GM21723 (cell line): ENCODE measurements at regions not wholly inside any gene's neighbourhood (a gene's known extent, or its start where the extent isn't known, plus 50 kb on each side); places are given as distances from the start of the nearest gene placed in this dataset.

Experiments used
- ATAC-seq: cut with Tn5 transposase; IDR thresholded peaks from one replicate; pipeline ENCODE4 v1.9.1; 2021; ENCODE audit warnings: mild to moderate bottlenecking, moderate library complexity; ENCODE audit not compliant: unreplicated experiment

GRCh38 chr5:159774476-159775031 is 141.7 kb upstream of the ADRA1B start:
- ATAC-seq: no peak

DNA sequence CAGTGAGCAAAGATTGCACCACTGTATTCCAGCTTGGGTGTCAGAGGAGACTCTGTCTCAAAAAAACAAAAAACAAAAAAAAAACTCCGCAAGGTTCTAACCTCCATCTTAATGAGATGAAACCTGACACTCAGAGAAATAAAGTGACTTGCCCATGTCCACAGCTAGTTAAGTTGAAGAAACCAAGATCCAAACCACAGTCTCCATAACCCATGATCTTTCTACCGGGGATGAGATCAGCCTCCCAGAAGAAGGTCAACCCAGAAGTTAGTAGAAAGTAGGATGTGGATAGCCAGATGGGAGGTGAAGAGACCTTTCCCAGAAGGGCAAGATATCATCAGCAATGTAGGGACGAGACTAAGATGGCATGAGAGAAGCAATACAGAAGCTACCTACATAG is 140.4 kb upstream of the ADRA1B start:
- ATAC-seq: no peak

DNA sequence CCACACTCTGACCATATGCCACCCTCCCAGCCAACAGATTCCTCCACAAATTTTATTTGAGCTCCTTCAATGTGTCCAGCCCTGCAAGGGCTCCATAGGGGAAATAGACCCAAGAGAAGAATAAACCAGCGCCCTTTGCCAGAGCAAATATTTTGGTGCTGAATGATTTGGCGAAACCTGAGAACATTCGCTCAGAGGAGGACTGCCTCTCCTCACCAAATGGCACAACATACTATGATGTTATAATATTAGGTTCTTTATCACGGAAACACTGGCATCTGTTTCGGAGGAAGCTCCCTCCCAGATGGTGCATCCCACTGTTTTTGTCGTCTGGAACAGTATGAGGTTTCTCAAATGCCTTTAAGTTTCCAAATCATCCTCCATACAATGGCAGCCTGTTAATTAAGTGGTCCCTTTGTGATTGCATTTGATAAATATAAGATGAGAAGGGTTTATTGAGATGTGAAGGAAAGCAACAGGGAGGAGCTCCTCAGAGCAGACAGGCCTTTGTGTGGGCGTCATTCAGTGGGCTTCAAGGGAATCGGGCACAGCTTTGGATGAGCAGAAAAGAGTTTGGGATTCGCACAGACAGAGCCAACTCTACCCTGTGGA is 139.1 kb upstream of the ADRA1B start:
- no peak for ATAC-seq

- ATAC-seq: no peak
Measured at GRCh38 chr5:159779481-159779880, 136.8 kb upstream of the ADRA1B start.

DNA sequence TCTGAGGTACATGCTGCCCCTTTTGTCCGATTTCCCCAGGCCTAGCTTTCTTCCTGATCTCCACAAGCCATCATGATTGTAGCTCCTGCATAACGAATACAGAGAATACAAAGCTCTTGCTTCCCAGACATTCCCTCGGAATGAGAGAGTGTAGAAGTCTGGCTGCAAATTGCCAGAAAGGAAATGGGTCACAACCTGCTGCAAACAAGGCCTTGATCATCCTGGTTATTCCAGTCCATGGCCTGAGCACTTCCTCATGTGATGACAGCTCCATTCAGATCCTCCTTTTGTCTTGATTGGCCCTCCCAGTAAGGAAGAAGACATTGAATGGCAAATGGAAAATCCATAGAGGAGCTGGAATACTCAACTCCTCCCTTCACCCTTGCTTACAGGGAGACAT is 136.0 kb upstream of the ADRA1B start:
- ATAC-seq: no peak

DNA sequence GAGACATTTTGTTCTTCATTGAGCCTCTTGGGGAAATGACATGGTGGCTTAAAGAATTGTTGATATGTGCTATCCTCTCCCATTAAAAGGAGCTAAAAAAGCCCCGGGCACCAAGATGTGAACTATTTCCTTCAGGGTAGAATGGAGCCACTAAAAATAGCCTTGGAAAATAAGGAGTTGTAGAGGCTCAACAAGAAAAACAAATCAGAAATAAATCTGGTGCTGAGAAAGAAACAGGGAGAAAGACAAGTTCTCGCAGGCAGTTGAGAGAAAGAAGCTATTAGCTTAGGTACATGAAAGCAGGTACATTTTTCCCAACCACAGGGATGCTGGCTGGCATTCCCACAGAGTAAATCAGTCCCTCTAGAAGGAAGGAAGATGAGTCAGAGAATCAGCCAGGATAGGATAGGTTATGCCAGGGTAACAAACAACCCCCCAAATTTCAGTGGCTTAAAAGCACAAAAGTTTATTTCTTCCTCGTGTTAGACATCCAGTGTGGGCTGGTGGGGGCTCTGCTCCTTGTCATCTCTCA is 134.6 kb upstream of the ADRA1B start:
- ATAC-seq: no peak

GRCh38 chr5:159782197-159782994 is 133.9 kb upstream of the ADRA1B start:
- ATAC-seq: peak; percentile 72

DNA sequence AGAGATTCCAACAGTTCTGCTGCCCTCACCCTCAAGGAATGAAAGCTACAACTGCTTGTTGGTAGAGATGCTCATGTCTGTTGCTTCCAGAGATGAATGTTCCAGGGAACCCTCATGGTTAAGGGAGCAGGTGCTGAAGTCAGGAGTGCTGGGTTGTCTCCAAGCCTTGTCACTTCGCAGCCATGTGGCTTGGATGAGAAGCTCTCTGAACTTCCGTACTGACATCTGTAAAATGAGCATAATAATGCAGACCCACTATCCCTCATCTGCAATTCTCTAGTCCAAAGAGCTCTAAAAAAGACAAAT is 133.3 kb upstream of the ADRA1B start:
- ATAC-seq: no peak

- ATAC-seq: no peak
Measured at GRCh38 chr5:159783726-159784247, 132.5 kb upstream of the ADRA1B start.

GRCh38 chr5:159784993-159785392 is 131.3 kb upstream of the ADRA1B start:
- ATAC-seq: no peak

DNA sequence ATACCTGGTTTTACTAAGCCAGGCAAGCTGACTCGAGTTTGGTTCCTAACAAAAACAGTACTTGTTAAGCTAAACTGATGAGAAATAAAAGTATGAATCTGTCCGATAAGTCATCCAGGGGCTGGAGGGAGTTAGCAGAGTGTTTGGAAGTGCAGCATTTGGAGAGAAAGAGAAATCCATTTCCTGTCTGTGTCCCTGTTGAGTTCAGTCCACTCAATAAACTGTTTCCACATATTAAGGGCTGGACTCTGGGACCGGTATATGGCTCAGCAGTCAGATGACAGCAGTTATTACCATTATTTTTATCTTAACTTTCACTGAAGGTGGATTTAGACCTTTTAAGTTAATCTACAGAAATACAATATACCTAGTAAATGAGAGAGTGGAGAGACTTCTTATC is 130.6 kb upstream of the ADRA1B start:
- no peak for ATAC-seq

DNA sequence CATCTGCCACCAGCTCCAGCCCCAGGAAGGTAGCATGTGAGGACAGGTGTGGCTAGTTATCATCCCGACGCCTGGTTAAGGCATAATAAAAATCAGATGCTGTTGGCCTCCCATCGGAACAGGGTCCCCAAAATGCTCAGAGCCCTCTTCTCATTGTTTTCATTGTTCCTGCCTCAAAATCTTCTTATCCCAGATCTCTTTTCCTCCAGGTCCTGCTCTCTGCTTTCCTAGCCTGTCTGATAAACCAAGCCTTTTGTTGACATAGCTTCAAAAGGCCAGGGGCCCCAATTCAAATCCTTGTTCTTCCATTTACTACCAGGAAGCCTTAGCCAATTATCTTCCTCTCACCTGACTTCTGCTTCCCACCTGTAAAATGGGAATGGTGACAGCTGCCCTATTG is 130.1 kb upstream of the ADRA1B start:
- no peak for ATAC-seq

DNA sequence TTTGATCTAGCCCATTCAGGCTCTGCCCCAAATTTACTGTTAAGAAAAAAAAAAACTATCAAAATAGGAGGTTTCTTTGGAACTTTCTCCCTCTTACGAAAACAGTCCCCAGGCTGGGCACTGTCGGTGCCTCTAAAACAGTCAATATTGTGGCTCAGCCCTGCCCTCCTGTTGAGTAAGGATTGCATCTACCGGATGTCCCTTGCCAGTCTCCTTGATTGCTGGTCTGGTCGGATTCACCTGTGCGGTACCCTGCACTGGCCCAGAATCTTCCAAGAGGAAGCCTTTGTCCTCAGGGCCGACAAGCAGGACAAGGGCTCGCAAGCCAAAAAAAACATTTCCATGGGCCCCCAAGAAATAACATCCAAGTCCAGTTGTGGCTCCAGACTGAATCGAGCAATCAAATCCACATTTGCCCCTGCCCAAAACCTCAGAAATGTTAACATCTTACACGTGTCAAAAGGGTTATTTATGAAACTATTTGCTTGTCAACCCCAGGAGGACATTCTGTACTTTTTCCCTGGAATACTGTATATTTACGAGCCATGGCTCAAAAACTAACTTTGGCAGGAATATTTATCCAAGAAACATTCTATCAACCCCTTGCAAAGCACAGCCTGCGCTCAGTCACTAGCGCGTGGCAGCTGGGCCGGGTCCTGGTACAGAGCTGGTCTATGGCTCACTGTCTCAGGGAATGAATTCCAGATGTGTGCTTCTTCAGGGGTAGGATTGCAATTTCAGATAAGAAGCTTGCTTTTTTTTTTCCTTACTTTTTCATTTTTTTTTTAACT is 129.2 kb upstream of the ADRA1B start:
- ATAC-seq: no peak

DNA sequence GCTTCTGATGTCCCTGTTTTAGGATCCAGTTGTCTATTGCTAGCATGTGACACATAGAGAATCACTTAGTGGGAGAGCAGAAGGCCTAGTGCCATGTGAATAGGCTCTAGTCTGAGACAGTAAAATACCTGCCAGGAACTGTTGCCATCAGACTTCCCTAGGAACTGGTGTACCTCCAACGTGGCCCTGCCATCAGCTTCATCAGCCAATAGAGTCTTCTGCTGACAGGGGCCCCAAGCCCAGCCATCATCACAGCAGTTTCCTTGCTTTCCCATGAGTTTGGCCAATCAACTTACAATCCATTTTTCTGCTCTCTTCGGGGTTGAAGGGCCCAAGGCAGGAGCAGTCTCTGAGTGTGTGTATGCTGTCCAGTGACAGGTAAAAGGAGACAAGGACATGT is 128.4 kb upstream of the ADRA1B start:
- no peak for ATAC-seq

DNA sequence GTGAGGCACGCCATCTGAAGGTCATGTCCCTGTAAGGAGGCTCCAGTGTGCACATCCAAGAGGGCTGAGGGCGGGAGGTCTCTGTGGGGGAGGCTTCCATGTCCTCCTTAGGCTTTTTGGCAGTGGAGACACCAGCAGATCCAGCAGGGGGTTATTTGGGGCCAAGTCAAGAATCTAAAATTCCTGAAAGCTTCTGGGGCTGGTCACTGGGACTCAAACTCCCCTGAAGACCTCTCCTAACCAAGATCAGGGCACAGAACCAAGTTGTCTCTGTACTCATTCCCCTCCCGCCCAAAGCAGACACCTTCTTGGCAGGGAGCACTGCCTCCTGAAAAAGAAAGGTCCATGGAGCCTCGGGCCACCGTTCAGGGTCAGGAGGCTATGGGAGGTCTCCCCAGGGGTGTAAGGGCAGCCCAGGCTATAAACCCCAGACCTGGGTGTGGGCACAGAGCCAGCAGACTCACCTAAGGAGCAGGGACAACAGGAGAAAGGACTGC is 127.4 kb upstream of the ADRA1B start:
- ATAC-seq: no peak

- ATAC-seq: no peak
Measured at GRCh38 chr5:159792180-159792579, 124.1 kb upstream of the ADRA1B start.

GRCh38 chr5:159797261-159797970 is 118.9 kb upstream of the ADRA1B start:
- no peak for ATAC-seq

- no peak for ATAC-seq
Measured at GRCh38 chr5:159799701-159800100, 116.6 kb upstream of the ADRA1B start.

GRCh38 chr5:159800131-159800840 is 116.0 kb upstream of the ADRA1B start:
- no peak for ATAC-seq

GRCh38 chr5:159801303-159801702 is 115.0 kb upstream of the ADRA1B start:
- ATAC-seq: no peak
